ENCODE measurements at regions not wholly inside any gene's neighbourhood (a gene's known extent, or its start where the extent isn't known, plus 50 kb on each side); places are given as distances from the start of the nearest gene placed in this dataset.

DNA sequence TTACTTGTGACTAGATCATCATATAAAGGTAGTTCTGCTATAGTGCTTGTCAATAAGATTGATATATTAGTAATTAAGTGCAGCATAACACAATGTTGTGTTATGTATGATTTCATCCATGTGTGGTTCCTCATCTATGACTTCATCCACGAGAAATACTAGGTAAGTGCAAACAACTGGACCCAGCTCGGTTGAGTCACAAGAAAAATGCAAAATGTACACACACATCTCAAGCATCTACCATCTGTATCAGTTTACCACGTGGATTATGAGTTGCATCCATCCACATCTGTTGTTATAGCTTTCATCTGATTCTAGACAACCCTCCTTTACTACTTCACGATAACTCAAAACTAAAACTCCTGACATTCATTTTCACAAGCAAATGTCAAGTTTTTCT, 517.0 kb upstream of the CITED2 start:
- TF ChIP-seq, protein P1, sequence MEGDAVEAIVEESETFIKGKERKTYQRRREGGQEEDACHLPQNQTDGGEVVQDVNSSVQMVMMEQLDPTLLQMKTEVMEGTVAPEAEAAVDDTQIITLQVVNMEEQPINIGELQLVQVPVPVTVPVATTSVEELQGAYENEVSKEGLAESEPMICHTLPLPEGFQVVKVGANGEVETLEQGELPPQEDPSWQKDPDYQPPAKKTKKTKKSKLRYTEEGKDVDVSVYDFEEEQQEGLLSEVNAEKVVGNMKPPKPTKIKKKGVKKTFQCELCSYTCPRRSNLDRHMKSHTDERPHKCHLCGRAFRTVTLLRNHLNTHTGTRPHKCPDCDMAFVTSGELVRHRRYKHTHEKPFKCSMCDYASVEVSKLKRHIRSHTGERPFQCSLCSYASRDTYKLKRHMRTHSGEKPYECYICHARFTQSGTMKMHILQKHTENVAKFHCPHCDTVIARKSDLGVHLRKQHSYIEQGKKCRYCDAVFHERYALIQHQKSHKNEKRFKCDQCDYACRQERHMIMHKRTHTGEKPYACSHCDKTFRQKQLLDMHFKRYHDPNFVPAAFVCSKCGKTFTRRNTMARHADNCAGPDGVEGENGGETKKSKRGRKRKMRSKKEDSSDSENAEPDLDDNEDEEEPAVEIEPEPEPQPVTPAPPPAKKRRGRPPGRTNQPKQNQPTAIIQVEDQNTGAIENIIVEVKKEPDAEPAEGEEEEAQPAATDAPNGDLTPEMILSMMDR (conservative IDR thresholded peaks at IDR 0.05; ENCODE audit: low read depth, low read length), result no peak
- no peak for TF ChIP-seq EZH2 (IDR thresholded peaks at IDR 0.05; ENCODE audit: borderline replicate concordance, low read depth, low read length, poor library complexity, severe bottlenecking)

Measured in A673 (cell line).